ENCODE measurements at regions not wholly inside any gene's neighbourhood (a gene's known extent, or its start where the extent isn't known, plus 50 kb on each side); places are given as distances from the start of the nearest gene placed in this dataset.

GRCh38 chr2:67878743-67879142 is 184.1 kb downstream of the C1D start:
- H3K27ac ChIP-seq (ENCODE audit: low read length): no peak overlapping the region
- no peak overlapping the region for H3K9ac ChIP-seq (ENCODE audit: low read length)
- H3K4me2 ChIP-seq (ENCODE audit: low read length): no peak overlapping the region
- H2AFZ ChIP-seq (ENCODE audit: low read depth, low read length): no peak overlapping the region
- H4K20me1 ChIP-seq (ENCODE audit: insufficient read depth): no peaks in the 10 kb centered on the region
- no peak for TF ChIP-seq TAF1 (IDR thresholded peaks at IDR 0.05; ENCODE audit: low read depth)
- TF ChIP-seq RAD21 (conservative IDR thresholded peaks at IDR 0.05): no peak
- no peak for TF ChIP-seq POLR2AphosphoS5 (IDR thresholded peaks at IDR 0.05)
- no peak for TF ChIP-seq CTCF (IDR thresholded peaks at IDR 0.05; ENCODE audit: poor library complexity, severe bottlenecking)
- TF ChIP-seq EP300 (conservative IDR thresholded peaks at IDR 0.05; ENCODE audit: poor library complexity, severe bottlenecking): no peak
- no peak for TF ChIP-seq SMC3 (conservative IDR thresholded peaks at IDR 0.05; ENCODE audit: poor library complexity)
- TF ChIP-seq REST (IDR thresholded peaks at IDR 0.05; ENCODE audit: borderline replicate concordance): no peak
- no peak for TF ChIP-seq EZH2 (IDR thresholded peaks at IDR 0.05; ENCODE audit: borderline replicate concordance, insufficient read depth, low read length, poor library complexity, severe bottlenecking)
- no peak for TF ChIP-seq MXI1 (conservative IDR thresholded peaks at IDR 0.05; ENCODE audit: poor library complexity, severe bottlenecking)
- no peaks in the 10 kb centered on the region for H3K79me2 ChIP-seq (replicated peaks; ENCODE audit: insufficient read depth, low read length)
- no peaks in the 10 kb centered on the region for H3F3A ChIP-seq (ENCODE audit: insufficient read depth, low read length, poor library complexity, severe bottlenecking)
- H3K9me3 ChIP-seq (ENCODE audit: low read length): no peaks in the 10 kb centered on the region
- H3K9me2 ChIP-seq (ENCODE audit: insufficient read depth, low read length): no peaks in the 10 kb centered on the region
- no peaks in the 10 kb centered on the region for H3K27me3 ChIP-seq (ENCODE audit: insufficient read depth, low read depth, low read length)
- H3K36me3 ChIP-seq (ENCODE audit: insufficient read depth, low read length): no peaks in the 10 kb centered on the region
- no peak overlapping the region for H3K4me3 ChIP-seq (ENCODE audit: low read length)

DNA sequence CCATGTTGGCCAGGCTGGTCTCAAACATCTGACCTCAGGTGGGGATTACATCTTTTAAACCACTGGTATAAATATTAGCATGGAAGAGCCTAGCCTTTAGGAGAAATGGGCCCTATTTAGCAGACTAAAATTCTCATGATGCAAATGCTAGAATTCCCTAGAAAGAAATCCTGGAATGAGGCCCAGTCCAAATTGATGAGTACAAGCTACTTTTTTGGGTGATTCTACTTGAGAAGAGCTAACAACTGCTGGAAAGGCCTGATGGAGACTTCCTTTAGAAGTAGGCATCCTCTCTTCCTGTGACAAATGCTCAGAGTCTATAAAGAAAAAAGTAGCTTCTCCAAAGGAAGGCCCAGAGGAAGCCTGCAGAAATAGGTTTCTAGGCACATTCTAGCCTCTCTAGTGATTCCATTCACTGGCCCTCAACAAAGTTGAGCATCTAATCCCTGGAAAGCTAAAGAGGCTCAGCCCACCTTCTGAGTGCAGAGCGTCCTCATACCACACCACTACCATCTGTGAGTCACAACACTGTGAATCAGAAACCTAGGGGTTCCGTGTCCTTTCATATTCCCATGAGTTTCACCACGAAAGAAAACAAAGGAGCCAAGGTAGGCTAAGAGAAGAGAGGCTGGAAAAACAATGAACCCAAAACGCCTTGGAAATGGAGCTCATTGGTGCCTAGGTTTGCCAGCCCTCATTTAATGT is 183.1 kb downstream of the C1D start:
- no peak for TF ChIP-seq TAF1 (IDR thresholded peaks at IDR 0.05; ENCODE audit: low read depth)
- no peak for TF ChIP-seq SMC3 (conservative IDR thresholded peaks at IDR 0.05; ENCODE audit: poor library complexity)
- TF ChIP-seq EP300 (conservative IDR thresholded peaks at IDR 0.05; ENCODE audit: poor library complexity, severe bottlenecking): no peak
- no peak for TF ChIP-seq EZH2 (IDR thresholded peaks at IDR 0.05; ENCODE audit: borderline replicate concordance, insufficient read depth, low read length, poor library complexity, severe bottlenecking)
- no peak for TF ChIP-seq MXI1 (conservative IDR thresholded peaks at IDR 0.05; ENCODE audit: poor library complexity, severe bottlenecking)
- TF ChIP-seq CTCF (IDR thresholded peaks at IDR 0.05; ENCODE audit: poor library complexity, severe bottlenecking): no peak
- TF ChIP-seq RAD21 (conservative IDR thresholded peaks at IDR 0.05): no peak
- TF ChIP-seq POLR2AphosphoS5 (IDR thresholded peaks at IDR 0.05): no peak
- no peak for TF ChIP-seq REST (IDR thresholded peaks at IDR 0.05; ENCODE audit: borderline replicate concordance)
- no peaks in the 10 kb centered on the region for H3K79me2 ChIP-seq (replicated peaks; ENCODE audit: insufficient read depth, low read length)
- no peaks in the 10 kb centered on the region for H3K9me2 ChIP-seq (ENCODE audit: insufficient read depth, low read length)
- H3K36me3 ChIP-seq (ENCODE audit: insufficient read depth, low read length): no peaks in the 10 kb centered on the region
- H2AFZ ChIP-seq (ENCODE audit: low read depth, low read length): no peak overlapping the region
- H3K27me3 ChIP-seq (ENCODE audit: insufficient read depth, low read depth, low read length): no peaks in the 10 kb centered on the region
- H4K20me1 ChIP-seq (ENCODE audit: insufficient read depth): no peaks in the 10 kb centered on the region
- H3K27ac ChIP-seq (ENCODE audit: low read length): no peak overlapping the region
- no peak overlapping the region for H3K4me2 ChIP-seq (ENCODE audit: low read length)
- H3K4me3 ChIP-seq (ENCODE audit: low read length): no peak overlapping the region
- H3F3A ChIP-seq (ENCODE audit: insufficient read depth, low read length, poor library complexity, severe bottlenecking): no peaks in the 10 kb centered on the region
- no peaks in the 10 kb centered on the region for H3K9me3 ChIP-seq (ENCODE audit: low read length)
- H3K9ac ChIP-seq (ENCODE audit: low read length): no peak overlapping the region

Measured in neural cell (in vitro differentiated cells).